ENCODE measurements at regions not wholly inside any gene's neighbourhood (a gene's known extent, or its start where the extent isn't known, plus 50 kb on each side); places are given as distances from the start of the nearest gene placed in this dataset.

- TF ChIP-seq, protein P1, sequence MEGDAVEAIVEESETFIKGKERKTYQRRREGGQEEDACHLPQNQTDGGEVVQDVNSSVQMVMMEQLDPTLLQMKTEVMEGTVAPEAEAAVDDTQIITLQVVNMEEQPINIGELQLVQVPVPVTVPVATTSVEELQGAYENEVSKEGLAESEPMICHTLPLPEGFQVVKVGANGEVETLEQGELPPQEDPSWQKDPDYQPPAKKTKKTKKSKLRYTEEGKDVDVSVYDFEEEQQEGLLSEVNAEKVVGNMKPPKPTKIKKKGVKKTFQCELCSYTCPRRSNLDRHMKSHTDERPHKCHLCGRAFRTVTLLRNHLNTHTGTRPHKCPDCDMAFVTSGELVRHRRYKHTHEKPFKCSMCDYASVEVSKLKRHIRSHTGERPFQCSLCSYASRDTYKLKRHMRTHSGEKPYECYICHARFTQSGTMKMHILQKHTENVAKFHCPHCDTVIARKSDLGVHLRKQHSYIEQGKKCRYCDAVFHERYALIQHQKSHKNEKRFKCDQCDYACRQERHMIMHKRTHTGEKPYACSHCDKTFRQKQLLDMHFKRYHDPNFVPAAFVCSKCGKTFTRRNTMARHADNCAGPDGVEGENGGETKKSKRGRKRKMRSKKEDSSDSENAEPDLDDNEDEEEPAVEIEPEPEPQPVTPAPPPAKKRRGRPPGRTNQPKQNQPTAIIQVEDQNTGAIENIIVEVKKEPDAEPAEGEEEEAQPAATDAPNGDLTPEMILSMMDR (IDR thresholded peaks at IDR 0.05): no peak
- TF ChIP-seq EP300 (IDR thresholded peaks at IDR 0.05): no peak
- TF ChIP-seq POLR2AphosphoS5 (IDR thresholded peaks at IDR 0.05): no peak
Observed at GRCh38 chr6:27143474-27144026, 104.0 kb upstream of the PRSS16 start.
